ENCODE measurements at regions not wholly inside any gene's neighbourhood (a gene's known extent, or its start where the extent isn't known, plus 50 kb on each side); places are given as distances from the start of the nearest gene placed in this dataset.
A peak's percentile ranks its signal among the peaks of the same experiment; 100 is the strongest.

GRCh38 chr5:125338440-125339174 lies 592.2 kb upstream of the ZNF608 start:
- peaks cover 6% of the 10 kb centered on the region for H3K4me1 Mint-ChIP-seq (ENCODE audit: low read depth)
- peaks cover 7% of the 10 kb centered on the region for H3K27me3 Mint-ChIP-seq (ENCODE audit: insufficient read depth)
- H3K36me3 Mint-ChIP-seq (ENCODE audit: low read depth) = no peaks in the 10 kb centered on the region
- DNase-seq = no peak
- H3K9me3 Mint-ChIP-seq = no peaks in the 10 kb centered on the region
- H3K27ac Mint-ChIP-seq = no peak overlapping the region
- H3K4me3 Mint-ChIP-seq = no peak overlapping the region
- no peak; the same call in 1 of the 2 replicates for TF ChIP-seq CTCF (IDR thresholded peaks at IDR 0.05)

GRCh38 chr5:125341436-125341835 lies 595.0 kb upstream of the ZNF608 start:
- Mint-ChIP-seq H3K36me3 (ENCODE audit: low read depth) (no peaks in the 10 kb centered on the region), H3K27ac (no peak overlapping the region), H3K4me1 (ENCODE audit: low read depth) (peaks cover 6% of the 10 kb centered on the region), H3K27me3 (ENCODE audit: insufficient read depth) (peaks cover 6% of the 10 kb centered on the region; the same call in 1 of the 2 replicates), H3K9me3 (no peaks in the 10 kb centered on the region), H3K4me3 (no peak overlapping the region)
- no peak for DNase-seq
- TF ChIP-seq CTCF (IDR thresholded peaks at IDR 0.05) = no peak

GRCh38 chr5:125343015-125343414 lies 596.6 kb upstream of the ZNF608 start:
- no peak for TF ChIP-seq CTCF (IDR thresholded peaks at IDR 0.05)
- peaks cover 6% of the 10 kb centered on the region; the same call in 1 of the 2 replicates for H3K4me1 Mint-ChIP-seq (ENCODE audit: low read depth)
- DNase-seq = peak; percentile 30
- no peaks in the 10 kb centered on the region for H3K9me3 Mint-ChIP-seq
- peaks cover 3% of the 10 kb centered on the region; the same call in 1 of the 2 replicates for H3K27me3 Mint-ChIP-seq (ENCODE audit: insufficient read depth)
- H3K36me3 Mint-ChIP-seq (ENCODE audit: low read depth) = no peaks in the 10 kb centered on the region
- no peak overlapping the region for H3K4me3 Mint-ChIP-seq
- no peak overlapping the region for H3K27ac Mint-ChIP-seq

- H3K27ac Mint-ChIP-seq = no peak overlapping the region
- DNase-seq = no peak
- H3K36me3 Mint-ChIP-seq (ENCODE audit: low read depth) = no peaks in the 10 kb centered on the region
- H3K4me3 Mint-ChIP-seq = no peak overlapping the region
- TF ChIP-seq CTCF (IDR thresholded peaks at IDR 0.05) = no peak
- H3K4me1 Mint-ChIP-seq (ENCODE audit: low read depth) = peaks cover 6% of the 10 kb centered on the region; the same call in 1 of the 2 replicates
- H3K27me3 Mint-ChIP-seq (ENCODE audit: insufficient read depth) = peaks cover 5% of the 10 kb centered on the region; the same call in 1 of the 2 replicates
- no peaks in the 10 kb centered on the region for H3K9me3 Mint-ChIP-seq
Observed at GRCh38 chr5:125346316-125346715, 599.9 kb upstream of the ZNF608 start.

- no peak for TF ChIP-seq CTCF (IDR thresholded peaks at IDR 0.05)
- Mint-ChIP-seq H3K9me3 (no peaks in the 10 kb centered on the region), H3K4me3 (no peak overlapping the region), H3K27ac (no peak overlapping the region), H3K36me3 (ENCODE audit: low read depth) (no peaks in the 10 kb centered on the region), H3K4me1 (ENCODE audit: low read depth) (no peaks in the 10 kb centered on the region), H3K27me3 (ENCODE audit: insufficient read depth) (0 out of 2 replicates have a peak, but pooled peaks cover 2% of the 10 kb centered on the region)
- no peak for DNase-seq
Observed at GRCh38 chr5:125348221-125348692, 601.8 kb upstream of the ZNF608 start.

All from HFFc6 (cell line).